Cardiac fibroblast (primary cell): ENCODE measurements at regions not wholly inside any gene's neighbourhood (a gene's known extent, or its start where the extent isn't known, plus 50 kb on each side); places are given as distances from the start of the nearest gene placed in this dataset.

ENCODE experiments used
- DNase-seq, 2 donors: peaks; one replicate each; pipeline versions ENCODE4 v3.0.0 to v3.0.0-alpha.2; 2010; ENCODE audit warnings: low read depth in 2 of 2
- H3K4me3 ChIP-seq, 2 donors: replicated peaks in 1 of 2; 1 replicate in 1 of 2; 2 replicates in 1 of 2; pipeline ENCODE4 v1.5.1; 2011; ENCODE audit warnings: low read depth in 2 of 2, low read length in 2 of 2, mild to moderate bottlenecking in 2 of 2, moderate library complexity in 1 of 2
- TF ChIP-seq, protein P1 (sequence below): IDR thresholded peaks from one replicate; pipeline ENCODE4 v1.5.1; 2011; ENCODE audit warnings: low read depth, mild to moderate bottlenecking, low read length, inconsistent platforms

GRCh38 chr6:81939766-81940165 is 187.3 kb upstream of the TENT5A start:
- H3K4me3 ChIP-seq: no peak overlapping the region
- peak; percentile 17 to 18 for DNase-seq
- TF ChIP-seq, protein P1, sequence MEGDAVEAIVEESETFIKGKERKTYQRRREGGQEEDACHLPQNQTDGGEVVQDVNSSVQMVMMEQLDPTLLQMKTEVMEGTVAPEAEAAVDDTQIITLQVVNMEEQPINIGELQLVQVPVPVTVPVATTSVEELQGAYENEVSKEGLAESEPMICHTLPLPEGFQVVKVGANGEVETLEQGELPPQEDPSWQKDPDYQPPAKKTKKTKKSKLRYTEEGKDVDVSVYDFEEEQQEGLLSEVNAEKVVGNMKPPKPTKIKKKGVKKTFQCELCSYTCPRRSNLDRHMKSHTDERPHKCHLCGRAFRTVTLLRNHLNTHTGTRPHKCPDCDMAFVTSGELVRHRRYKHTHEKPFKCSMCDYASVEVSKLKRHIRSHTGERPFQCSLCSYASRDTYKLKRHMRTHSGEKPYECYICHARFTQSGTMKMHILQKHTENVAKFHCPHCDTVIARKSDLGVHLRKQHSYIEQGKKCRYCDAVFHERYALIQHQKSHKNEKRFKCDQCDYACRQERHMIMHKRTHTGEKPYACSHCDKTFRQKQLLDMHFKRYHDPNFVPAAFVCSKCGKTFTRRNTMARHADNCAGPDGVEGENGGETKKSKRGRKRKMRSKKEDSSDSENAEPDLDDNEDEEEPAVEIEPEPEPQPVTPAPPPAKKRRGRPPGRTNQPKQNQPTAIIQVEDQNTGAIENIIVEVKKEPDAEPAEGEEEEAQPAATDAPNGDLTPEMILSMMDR: no peak

- H3K4me3 ChIP-seq: no peak overlapping the region
- TF ChIP-seq, protein P1: no peak
- peak; percentile 65 to 75 for DNase-seq
Observed at GRCh38 chr6:81938991-81939732, 186.7 kb upstream of the TENT5A start.

- no peak overlapping the region for H3K4me3 ChIP-seq
- peak; percentile 79 to 96 for DNase-seq
- TF ChIP-seq, protein P1: no peak
Observed at GRCh38 chr6:81938014-81938856, 185.8 kb upstream of the TENT5A start.

DNA sequence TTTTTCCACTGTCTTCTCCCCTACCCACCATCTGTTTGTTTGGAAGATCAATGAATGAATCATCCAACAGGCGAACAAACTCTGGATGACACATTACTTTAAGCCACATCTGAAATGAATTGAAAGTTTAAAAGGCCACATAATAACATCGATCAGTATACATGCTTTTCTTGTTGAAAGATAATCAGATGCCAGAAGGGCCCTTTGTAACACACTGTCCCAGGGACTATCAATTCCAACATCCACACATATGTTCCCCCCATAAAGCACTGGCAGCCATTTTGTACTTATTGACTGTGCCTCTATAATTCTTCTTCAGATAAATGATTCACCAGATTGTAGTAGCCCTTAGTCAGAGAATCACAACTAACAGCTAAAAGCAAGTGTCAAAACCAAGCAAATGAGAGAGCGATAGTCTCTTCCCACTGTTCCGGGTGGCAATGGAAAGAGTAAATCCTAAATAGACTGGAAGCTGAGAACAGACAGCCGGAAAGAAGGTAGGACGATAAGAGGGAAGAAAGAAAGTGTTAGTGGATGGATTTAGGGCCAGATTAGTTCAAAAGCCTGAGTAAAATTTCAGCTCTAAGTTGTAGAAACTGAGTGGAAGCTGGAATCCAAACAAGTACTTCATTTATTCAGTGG is 184.9 kb upstream of the TENT5A start:
- TF ChIP-seq, protein P1: no peak
- peak in 1 of 2 donors; percentile 50 for DNase-seq
- no peak overlapping the region for H3K4me3 ChIP-seq

GRCh38 chr6:81934936-81935335 is 182.5 kb upstream of the TENT5A start:
- no peak overlapping the region for H3K4me3 ChIP-seq
- peak in 1 of 2 donors; percentile 37 for DNase-seq
- TF ChIP-seq, protein P1: no peak

DNA sequence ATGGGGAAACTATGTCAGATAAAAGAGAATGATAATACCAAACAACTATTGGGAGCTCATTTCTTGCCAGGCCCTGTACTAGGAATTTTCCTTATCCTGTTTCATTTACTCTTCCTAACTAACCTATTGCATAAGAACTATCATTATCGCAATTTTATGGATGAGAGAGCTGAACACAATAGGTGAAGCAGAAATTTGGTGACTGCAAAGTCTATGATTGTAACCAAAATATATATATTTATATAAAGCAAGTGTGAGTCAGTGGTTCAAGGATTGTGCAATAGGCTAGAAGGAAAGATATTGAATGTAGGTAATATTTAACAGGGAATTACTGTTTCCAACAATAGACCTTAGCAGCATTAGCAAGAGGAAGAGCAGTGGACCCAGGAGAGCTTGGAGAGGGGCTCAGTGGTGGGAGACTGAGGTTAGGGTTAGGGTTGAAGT is 181.1 kb upstream of the TENT5A start:
- DNase-seq: peak in 1 of 2 donors; percentile 25
- H3K4me3 ChIP-seq: no peak overlapping the region
- TF ChIP-seq, protein P1: no peak
